ENCODE measurements at regions not wholly inside any gene's neighbourhood (a gene's known extent, or its start where the extent isn't known, plus 50 kb on each side); places are given as distances from the start of the nearest gene placed in this dataset.
"Not testable (repeated sequence)": the region's sequence is repeated elsewhere in the genome, so short reads cannot be mapped to it uniquely, and the experiment has no call there.

DNA sequence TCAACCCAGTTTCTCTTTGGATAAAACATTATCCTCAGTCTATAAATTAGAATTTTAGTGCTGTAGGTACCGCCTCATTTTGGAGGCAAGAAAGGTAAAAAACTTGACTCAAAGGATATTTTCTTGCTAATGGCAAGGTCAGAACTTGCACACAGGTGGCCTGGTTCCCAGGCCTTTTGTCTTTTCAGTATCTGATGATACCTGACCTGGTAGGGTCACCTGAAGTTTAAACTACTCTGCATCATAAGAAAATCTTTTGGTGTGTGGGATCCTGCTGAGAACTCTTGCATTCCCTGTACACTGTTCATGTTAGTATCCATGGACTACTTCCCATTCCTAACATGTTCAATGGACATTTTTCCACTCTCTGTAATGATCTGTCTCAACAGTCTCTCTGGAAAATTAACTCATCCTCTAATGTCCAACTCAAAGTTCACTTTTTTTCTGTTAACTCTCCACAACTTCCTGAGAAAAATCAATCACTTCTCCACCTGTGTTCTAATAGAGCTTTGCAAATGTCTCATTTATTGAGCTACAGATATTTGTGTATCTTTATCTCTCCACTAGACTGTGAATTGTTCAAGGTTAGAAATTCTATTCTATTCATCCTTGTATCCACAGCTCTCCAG lies 317.1 kb upstream of the SOX9 start:
- TF ChIP-seq POLR2AphosphoS5 (IDR thresholded peaks at IDR 0.05) (no peak), POLR2A (IDR thresholded peaks at IDR 0.05) (no peak), CTCF (IDR thresholded peaks at IDR 0.05) (no peak), EP300 (IDR thresholded peaks at IDR 0.05) (no peak)
- H3K4me3 ChIP-seq: no peak overlapping the region
- H3K9me3 ChIP-seq: no peaks in the 10 kb centered on the region
- WGBS: 97% methylated on average over 1 of the region's 1 CpG
- DNase-seq (ENCODE audit: low spot score in 2 of 2): no peak
- no peak overlapping the region for H3K27ac ChIP-seq
- peaks cover 23% of the 10 kb centered on the region for H3K27me3 ChIP-seq
- H3K4me1 ChIP-seq: no peaks in the 10 kb centered on the region
- H3K36me3 ChIP-seq: no peaks in the 10 kb centered on the region

DNA sequence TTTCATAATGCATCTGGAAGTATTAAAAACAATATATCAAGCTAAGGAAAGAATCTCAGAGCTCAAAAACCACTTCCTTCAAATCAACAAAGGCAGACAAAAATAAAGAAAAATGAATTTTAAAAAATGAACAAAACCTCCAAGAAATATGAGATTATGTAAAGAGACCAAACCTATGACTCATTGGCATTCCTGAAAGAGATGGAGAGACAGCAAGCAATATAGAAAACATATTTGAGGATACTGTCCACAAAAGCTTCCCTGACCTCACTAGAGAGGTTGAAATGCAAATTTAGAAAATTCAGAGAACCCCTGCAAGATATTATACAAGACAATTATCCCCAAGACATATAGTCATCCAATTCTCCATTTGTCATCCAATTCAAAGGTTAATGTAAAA lies 311.3 kb upstream of the SOX9 start:
- no peaks in the 10 kb centered on the region for H3K36me3 ChIP-seq
- no peak overlapping the region for H3K27ac ChIP-seq
- H3K27me3 ChIP-seq: peaks cover 26% of the 10 kb centered on the region
- H3K4me1 ChIP-seq: no peaks in the 10 kb centered on the region
- no peak for DNase-seq (ENCODE audit: low spot score in 2 of 2)
- H3K9me3 ChIP-seq: no peaks in the 10 kb centered on the region
- H3K4me3 ChIP-seq: no peak overlapping the region
- TF ChIP-seq POLR2AphosphoS5 (IDR thresholded peaks at IDR 0.05): no peak
- no peak for TF ChIP-seq CTCF (IDR thresholded peaks at IDR 0.05)
- TF ChIP-seq EP300 (IDR thresholded peaks at IDR 0.05): no peak
- TF ChIP-seq POLR2A (IDR thresholded peaks at IDR 0.05): no peak

- H3K9me3 ChIP-seq; H3K4me3 ChIP-seq; H3K36me3 ChIP-seq; DNase-seq (ENCODE audit: low spot score in 2 of 2); H3K4me1 ChIP-seq; H3K27ac ChIP-seq; H3K27me3 ChIP-seq: not testable (repeated sequence)
Observed at GRCh38 chr17:71813861-71814260, 307.0 kb upstream of the SOX9 start.

GRCh38 chr17:71821511-71821910 lies 299.3 kb upstream of the SOX9 start:
- 84% methylated on average over 4 of the region's 4 CpGs for WGBS
- DNase-seq (ENCODE audit: low spot score in 2 of 2): no peak
- H3K4me3 ChIP-seq: no peak overlapping the region

DNA sequence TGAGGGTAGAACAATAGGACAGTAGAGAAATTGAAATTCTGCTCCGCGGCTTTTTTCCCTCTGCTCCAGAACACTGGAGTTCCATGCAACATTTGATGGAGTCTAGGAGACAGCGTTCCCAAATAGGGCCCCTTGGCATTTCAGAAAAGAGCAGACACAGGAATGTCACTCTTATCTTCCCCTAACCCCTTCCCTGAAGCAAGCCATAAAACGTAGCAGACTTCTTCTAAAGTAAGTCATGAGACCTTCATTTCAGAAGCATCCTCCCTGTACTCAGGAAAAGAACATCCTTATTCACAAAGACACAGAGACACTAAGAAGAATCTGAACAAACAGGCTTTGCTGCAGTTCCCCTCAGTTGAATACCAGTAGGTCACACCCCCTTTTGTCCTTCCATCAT lies 296.1 kb upstream of the SOX9 start:
- WGBS: 60% methylated on average over 4 of the region's 4 CpGs
- TF ChIP-seq CTCF (IDR thresholded peaks at IDR 0.05) (no peak), POLR2AphosphoS5 (IDR thresholded peaks at IDR 0.05) (no peak), EP300 (IDR thresholded peaks at IDR 0.05) (no peak), POLR2A (IDR thresholded peaks at IDR 0.05) (no peak)

More at GRCh38 chr17:71821511-71821910, 299.3 kb upstream of the SOX9 start:
- Histone ChIP-seq H3K27me3 (no peaks in the 10 kb centered on the region), H3K4me1 (no peaks in the 10 kb centered on the region), H3K27ac (no peak overlapping the region), H3K36me3 (no peaks in the 10 kb centered on the region), H3K9me3 (no peaks in the 10 kb centered on the region)
- TF ChIP-seq POLR2AphosphoS5 (IDR thresholded peaks at IDR 0.05): no peak
- TF ChIP-seq CTCF (IDR thresholded peaks at IDR 0.05): no peak
- TF ChIP-seq POLR2A (IDR thresholded peaks at IDR 0.05): no peak
- no peak for TF ChIP-seq EP300 (IDR thresholded peaks at IDR 0.05)

DNA sequence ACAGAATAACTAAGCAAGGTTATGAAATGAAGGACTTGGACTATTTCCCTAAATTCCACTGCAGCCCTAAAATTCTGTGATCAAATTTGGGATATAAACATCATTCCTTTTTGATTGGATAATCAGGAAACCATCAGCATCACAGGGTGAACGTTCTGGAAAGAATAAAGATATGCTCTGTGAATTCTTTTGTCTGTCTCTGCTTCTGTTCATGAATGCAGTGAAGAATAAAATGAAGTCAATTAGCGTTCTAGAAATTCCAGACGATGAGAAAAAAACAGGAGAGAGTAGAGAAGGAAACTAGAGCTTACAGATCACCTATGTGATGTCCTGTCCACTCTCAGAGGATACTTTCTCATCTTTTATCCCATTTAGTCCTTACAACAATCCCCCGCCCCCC lies 295.1 kb upstream of the SOX9 start:
- 55% methylated on average over 4 of the region's 4 CpGs for WGBS
- no peaks in the 10 kb centered on the region for H3K36me3 ChIP-seq
- no peaks in the 10 kb centered on the region for H3K4me1 ChIP-seq
- no peak overlapping the region for H3K27ac ChIP-seq
- no peak overlapping the region for H3K4me3 ChIP-seq
- no peaks in the 10 kb centered on the region for H3K9me3 ChIP-seq
- DNase-seq (ENCODE audit: low spot score in 2 of 2): no peak
- TF ChIP-seq POLR2AphosphoS5 (IDR thresholded peaks at IDR 0.05): no peak
- TF ChIP-seq POLR2A (IDR thresholded peaks at IDR 0.05): no peak
- TF ChIP-seq CTCF (IDR thresholded peaks at IDR 0.05): no peak
- TF ChIP-seq EP300 (IDR thresholded peaks at IDR 0.05): no peak
- peaks cover 18% of the 10 kb centered on the region for H3K27me3 ChIP-seq

More for the DNA sequence above, 296.1 kb upstream of the SOX9 start:
- H3K9me3 ChIP-seq: no peaks in the 10 kb centered on the region
- no peaks in the 10 kb centered on the region for H3K36me3 ChIP-seq
- no peak overlapping the region for H3K27ac ChIP-seq
- DNase-seq (ENCODE audit: low spot score in 2 of 2): no peak
- H3K27me3 ChIP-seq: peaks cover 9% of the 10 kb centered on the region
- no peaks in the 10 kb centered on the region for H3K4me1 ChIP-seq
- no peak overlapping the region for H3K4me3 ChIP-seq
